ENCODE measurements at regions not wholly inside any gene's neighbourhood (a gene's known extent, or its start where the extent isn't known, plus 50 kb on each side); places are given as distances from the start of the nearest gene placed in this dataset.

GRCh38 chr6:968791-969190 is 275.9 kb upstream of the EXOC2 start (continued):
- no peak for TF ChIP-seq SKIL (IDR thresholded peaks at IDR 0.05; ENCODE audit: low read depth, poor library complexity, severe bottlenecking)
- no peak for TF ChIP-seq RB1 (IDR thresholded peaks at IDR 0.05; ENCODE audit: borderline replicate concordance)
- TF ChIP-seq SPI1 (IDR thresholded peaks at IDR 0.05; ENCODE audit: borderline replicate concordance, insufficient read depth, low read depth, low read length) = no peak
- no peak for TF ChIP-seq IKZF1 (conservative IDR thresholded peaks at IDR 0.05)

GRCh38 chr6:967701-968100 is 274.8 kb upstream of the EXOC2 start:
- in situ Hi-C loops (cut with MboI) = no loop called here
- Histone ChIP-seq H3K27ac (ENCODE audit: control insufficient read depth, insufficient read depth) (no peak overlapping the region), H4K20me1 (ENCODE audit: control insufficient read depth, insufficient read depth) (no peaks in the 10 kb centered on the region), H2AFZ (ENCODE audit: control insufficient read depth, low read depth, low read length) (no peak overlapping the region), H3K9ac (ENCODE audit: control insufficient read depth, insufficient read depth, low read length) (no peak overlapping the region), H3K4me3 (no peak overlapping the region), H3K79me2 (ENCODE audit: control insufficient read depth, insufficient read depth, low read length) (no peaks in the 10 kb centered on the region), H3K36me3 (ENCODE audit: control insufficient read depth in 2 of 2, insufficient read depth in 2 of 2, low read length in 1 of 2) (no peaks in the 10 kb centered on the region), H3K9me3 (replicated peaks; ENCODE audit: control insufficient read depth, insufficient read depth, low read length) (no peaks in the 10 kb centered on the region; the same call in 2 of the 3 replicates), H3K4me1 (ENCODE audit: control insufficient read depth, insufficient read depth, low read length) (no peaks in the 10 kb centered on the region), H3K27me3 (replicated peaks in 1 of 2; ENCODE audit: control insufficient read depth in 2 of 2, insufficient read depth in 2 of 2, low read length in 1 of 2) (no peaks in the 10 kb centered on the region; a peak in 1 of 4 replicates), H3K4me2 (ENCODE audit: control insufficient read depth, insufficient read depth) (no peak overlapping the region)
- ChIA-PET RAD21 (ENCODE audit: unreplicated experiment) (no interaction called here), CTCF (no interaction called here), SMC1A (ENCODE audit: uncharacterized antibody, unreplicated experiment) (no interaction called here), POLR2A (no interaction called here)
- no peak for TF ChIP-seq YBX1 (IDR thresholded peaks at IDR 0.05)
- TF ChIP-seq ZBTB11 (CRISPR knock-in tag; IDR thresholded peaks at IDR 0.05) = no peak
- no peak for TF ChIP-seq EZH2 (IDR thresholded peaks at IDR 0.05; ENCODE audit: borderline replicate concordance, control insufficient read depth, low read depth, low read length)
- no peak for TF ChIP-seq GATAD2B (conservative IDR thresholded peaks at IDR 0.05; ENCODE audit: low read depth)
- no peak for TF ChIP-seq ESRRA (IDR thresholded peaks at IDR 0.05; ENCODE audit: low read length)
- TF ChIP-seq ZZZ3 (IDR thresholded peaks at IDR 0.05; ENCODE audit: control insufficient read depth, insufficient read length, low read depth) = no peak
- TF ChIP-seq SUPT20H (IDR thresholded peaks at IDR 0.05; ENCODE audit: borderline replicate concordance, control insufficient read depth, low read depth, low read length) = no peak
- TF ChIP-seq STAT1 (conservative IDR thresholded peaks at IDR 0.05) = no peak
- no peak for TF ChIP-seq NR2C1 (IDR thresholded peaks at IDR 0.05)
- TF ChIP-seq PBX3 (IDR thresholded peaks at IDR 0.05; ENCODE audit: insufficient replicate concordance, low read depth, low read length) = no peak
- TF ChIP-seq SRF (IDR thresholded peaks at IDR 0.05; ENCODE audit: low read depth in 2 of 2, low read length in 2 of 2) = no peak
- TF ChIP-seq KDM1A (IDR thresholded peaks at IDR 0.05; ENCODE audit: borderline replicate concordance) = no peak
- intact Hi-C loops (cut with micrococcal nuclease; ENCODE audit: unreplicated experiment) = no loop called here
- BruUV-seq (replicated peaks) = no TSS peak
- DNase-seq (ENCODE audit: low read depth, low spot score) = no peak
- ATAC-seq = no peak
- 46% methylated on average over 4 of the region's 4 CpGs for WGBS (ENCODE audit: insufficient coverage, insufficient replicate concordance, low lambda C conversion rate, missing lambda C conversion rate)
- FAIRE-seq = no peak

Measured in GM12878 (cell line).